Endothelial cell of hepatic sinusoid (primary cell): ENCODE measurements at regions not wholly inside any gene's neighbourhood (a gene's known extent, or its start where the extent isn't known, plus 50 kb on each side); places are given as distances from the start of the nearest gene placed in this dataset.
"Not testable (repeated sequence)": the region's sequence is repeated elsewhere in the genome, so short reads cannot be mapped to it uniquely, and the experiment has no call there.

Experiments
- in situ Hi-C: cut with HindIII; loops from 2 replicates; pipeline ENCODE4 v1.10.0; 2017; ENCODE audit warnings: low sequenced_read_pairs

DNA sequence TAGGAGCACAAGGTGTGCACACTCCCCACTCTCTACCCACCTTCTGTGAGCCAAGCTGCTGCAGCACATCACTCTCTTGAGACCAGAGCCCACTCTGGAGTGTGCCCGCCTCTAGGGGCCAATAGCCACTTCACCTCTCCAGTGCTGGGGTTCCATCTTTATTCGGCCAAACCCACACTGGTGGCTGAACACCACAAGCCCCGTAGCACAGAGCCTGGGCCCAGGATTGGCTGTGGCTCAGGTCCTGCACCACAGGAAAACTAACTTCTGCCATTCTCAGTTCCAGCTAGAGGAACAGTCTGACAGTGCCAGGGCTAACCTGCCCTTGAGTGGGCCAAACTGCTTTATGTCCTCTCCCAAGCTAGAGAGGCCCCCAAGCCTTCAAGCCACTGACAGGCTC is 111.0 kb upstream of the TOX3 start:
- in situ Hi-C loops: no loop called here

DNA sequence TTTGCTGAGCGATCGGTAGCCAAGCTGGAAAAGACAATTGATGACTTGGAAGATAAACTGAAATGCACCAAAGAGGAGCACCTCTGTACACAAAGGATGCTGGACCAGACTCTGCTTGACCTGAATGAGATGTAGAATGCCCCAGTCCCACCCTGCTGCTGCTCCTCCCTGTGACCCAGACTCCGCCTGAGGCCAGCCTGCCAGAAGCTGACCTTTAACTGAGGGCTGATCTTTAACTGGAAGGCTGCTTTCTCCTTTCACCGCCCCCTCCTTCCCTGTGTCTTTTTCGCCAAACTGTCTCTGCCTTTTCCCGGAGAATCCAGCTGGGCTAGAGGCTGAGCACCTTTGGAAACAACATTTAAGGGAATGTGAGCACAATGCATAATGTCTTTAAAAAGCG is 109.0 kb upstream of the TOX3 start:
- in situ Hi-C loops: not testable (repeated sequence)

DNA sequence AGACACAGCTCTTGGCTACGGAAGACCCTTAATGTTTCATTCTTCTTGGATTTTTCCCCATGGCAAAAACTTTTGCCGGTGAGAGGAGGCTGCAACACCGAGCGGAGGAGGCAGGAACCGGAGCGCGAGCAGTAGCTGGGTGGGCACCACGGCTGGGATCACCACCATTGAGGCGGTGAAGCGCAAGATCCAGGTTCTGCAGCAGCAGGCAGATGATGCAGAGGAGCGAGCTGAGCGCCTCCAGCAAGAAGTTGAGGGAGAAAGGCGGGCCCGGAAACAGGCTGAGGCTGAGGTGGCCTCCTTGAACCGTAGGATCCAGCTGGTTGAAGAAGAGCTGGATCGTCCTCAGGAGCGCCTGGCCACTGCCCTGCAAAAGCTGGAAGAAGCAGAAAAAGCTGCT is 108.2 kb upstream of the TOX3 start:
- in situ Hi-C loops: not testable (repeated sequence)

DNA sequence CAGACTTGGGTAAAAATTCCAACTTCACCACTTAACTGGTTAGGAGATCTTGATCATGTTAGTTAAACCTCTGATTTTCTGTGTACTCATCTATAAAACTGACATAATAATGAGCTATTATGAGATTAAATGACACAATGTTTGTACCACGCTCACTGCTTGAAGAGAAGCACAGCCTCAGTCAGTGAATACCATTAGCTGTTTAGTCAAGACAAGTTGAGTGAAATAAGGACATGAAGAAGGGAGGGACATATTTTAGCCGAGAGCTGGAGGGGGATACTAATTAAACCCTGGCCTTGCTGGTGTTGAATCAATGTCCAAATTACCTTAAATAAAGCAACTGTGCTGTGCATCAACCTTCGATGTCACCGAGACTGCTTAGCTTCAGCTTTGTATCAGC is 105.1 kb upstream of the TOX3 start:
- in situ Hi-C loops: no loop called here

DNA sequence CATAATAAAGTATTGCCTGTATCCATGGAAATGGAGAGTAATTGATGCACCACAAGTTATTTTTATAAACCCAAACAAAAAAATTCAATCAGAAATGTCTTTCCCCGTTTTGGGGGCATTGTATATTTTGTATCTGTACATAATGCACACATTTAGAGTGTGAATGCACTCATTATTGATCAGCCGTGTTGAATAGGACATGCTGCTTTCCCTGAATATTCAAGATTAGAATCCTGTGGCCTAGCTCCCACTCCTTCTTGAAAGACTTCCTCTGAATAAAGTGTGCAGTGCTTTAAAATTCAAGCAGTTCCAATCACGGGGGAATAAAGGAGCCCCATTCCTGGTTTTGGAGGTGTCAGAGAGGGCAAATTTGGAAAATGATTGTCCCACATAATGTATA is 103.8 kb upstream of the TOX3 start:
- in situ Hi-C loops: no loop called here

DNA sequence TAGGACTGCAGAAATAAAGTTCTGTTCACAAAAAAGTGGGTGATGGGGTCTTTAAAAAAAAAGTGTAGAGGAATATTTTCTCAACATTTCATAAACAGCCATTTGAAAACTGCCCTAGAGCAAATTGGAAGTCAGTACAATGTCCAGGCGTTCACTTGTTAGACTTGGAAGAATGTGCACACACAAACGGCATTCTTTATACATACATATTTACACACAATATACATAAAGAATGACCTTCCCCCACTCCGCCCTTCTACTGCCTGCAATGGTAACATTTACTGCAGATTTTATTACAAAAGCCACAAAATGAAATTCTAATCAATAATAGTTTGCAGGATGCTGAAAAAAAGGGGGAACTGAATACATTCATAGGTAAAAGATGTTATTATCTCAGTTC is 103.4 kb upstream of the TOX3 start:
- in situ Hi-C loops: no loop called here

DNA sequence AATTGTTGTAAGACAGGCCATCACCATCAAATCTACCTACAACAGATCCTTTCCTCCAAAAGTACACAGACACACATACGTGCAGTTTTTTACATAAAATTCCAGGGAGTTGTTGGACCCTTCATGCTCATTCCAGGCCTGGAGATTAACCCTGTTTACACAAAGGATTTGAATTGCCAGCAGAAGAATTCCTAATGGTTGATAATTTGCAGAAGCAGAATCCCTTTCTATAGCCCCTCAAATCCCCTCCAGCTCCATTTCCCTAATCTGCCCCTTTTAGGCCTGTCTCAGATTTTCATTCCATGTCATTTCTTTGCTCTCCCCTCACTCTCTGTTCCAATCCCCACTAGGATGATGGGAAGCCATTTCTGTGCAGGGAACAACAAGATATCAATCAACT is 102.9 kb upstream of the TOX3 start:
- in situ Hi-C loops: no loop called here

DNA sequence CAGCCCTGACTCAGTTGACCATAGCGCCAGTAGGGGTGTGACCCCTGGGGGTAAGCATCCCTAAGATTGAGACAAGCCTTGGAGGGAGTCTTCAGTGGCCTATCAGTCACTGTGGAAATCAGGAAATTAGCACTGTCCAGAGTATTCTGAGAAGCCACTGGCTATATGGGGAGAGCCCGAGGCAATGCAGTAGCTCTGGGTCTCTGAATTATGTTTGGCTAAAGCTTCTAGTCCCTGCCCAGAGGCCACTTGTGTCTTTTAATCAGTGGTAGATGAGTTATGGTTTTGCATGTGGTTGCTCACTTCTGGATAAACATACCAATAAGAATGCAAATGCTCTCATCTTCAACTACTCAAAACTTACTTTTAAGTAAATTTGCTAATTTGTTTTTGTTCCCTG is 100.6 kb upstream of the TOX3 start:
- in situ Hi-C loops: no loop called here

DNA sequence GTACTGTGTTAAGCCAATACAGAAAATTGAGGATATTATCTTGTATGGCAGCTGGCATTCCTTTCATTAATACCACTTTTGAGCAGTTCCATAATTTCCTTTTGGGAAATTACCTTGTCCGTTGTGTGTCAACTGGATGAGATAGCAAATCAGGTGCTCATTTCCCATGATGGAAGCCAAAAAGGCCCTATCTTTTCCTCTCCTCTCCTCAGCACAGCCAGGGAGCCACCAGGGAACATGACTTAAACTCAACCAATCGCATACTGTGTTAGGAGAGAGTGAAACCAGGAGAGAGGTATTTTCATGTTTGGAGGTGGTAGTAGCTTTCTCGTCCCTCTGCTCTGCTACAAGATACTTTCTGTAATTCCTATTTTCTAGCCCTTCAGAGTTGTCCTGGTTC is 96.1 kb upstream of the TOX3 start:
- in situ Hi-C loops: no loop called here

DNA sequence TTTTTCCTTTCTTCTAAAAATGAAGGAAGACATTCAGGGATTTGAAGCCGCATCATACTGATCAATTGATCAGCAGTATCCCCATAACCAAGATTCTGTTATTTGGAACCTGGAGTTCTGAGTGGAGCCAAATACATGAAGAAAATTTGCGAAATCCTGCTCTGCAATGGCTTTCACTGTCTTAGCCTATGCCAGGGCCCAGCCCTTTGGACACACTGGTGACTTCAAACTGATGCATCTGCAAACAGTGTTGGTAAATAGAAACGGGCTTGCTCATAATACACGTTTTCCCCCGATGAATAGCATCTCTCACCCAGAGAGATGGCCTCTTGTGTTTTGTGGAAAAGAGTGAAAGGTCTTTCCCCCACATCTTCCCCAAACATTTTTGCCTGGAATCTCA is 87.6 kb upstream of the TOX3 start:
- in situ Hi-C loops: no loop called here

DNA sequence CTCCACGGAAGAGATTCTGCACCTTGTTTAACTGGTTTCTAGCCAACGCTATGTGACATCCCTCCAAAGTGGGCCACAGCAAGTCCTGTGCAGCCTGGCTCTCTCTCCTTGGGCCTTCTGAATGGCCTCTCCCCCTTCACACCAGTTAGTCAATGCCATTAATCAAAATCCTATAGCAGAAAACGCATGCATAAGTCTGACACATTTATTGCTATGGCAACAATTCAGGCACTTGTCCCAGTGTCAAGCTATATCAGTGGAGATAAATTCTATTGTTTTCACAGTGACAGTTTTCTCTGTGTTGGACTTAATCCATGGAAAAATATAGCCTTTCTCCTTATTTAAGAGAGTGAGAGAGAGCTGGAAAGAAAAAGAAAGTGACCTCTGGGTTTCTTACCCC is 87.2 kb upstream of the TOX3 start:
- in situ Hi-C loops: no loop called here

DNA sequence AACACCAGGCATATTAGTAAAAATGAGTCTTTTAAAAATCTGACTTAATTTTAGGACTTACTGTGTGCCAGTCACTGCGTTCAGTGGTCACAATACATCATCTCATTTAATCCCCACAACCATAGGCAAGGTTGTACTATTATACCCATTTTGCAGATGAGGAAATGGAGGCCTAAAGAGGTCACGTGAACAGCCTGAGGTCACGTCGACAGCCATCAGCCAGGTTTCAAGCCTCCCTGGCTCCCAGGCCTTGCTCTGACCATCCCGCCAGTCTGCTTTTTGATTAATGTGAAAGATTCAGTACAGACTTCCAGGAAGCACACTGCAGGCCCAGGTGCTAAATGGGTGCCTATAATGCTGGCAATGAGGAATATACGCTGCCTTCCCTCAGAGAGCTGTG is 86.3 kb upstream of the TOX3 start:
- in situ Hi-C loops: no loop called here

DNA sequence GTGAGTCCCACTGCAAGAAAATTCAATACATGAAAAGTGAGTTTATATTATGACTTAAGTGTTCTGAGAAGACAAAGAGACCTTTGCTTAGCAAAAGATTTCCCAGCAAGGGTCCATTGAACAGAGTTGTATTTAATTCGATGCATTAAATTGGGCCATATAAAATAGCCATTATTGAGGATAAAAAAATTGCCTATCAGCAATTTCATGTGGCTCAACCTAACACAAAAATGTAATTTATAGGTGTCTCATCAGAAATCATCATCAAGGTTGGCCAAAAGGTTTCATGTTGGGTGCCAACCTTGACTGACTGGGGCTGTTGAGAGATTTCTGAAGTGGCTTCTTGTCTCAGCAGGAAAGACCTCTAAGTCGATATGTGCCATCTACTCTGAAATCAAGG is 84.8 kb upstream of the TOX3 start:
- in situ Hi-C loops: no loop called here

DNA sequence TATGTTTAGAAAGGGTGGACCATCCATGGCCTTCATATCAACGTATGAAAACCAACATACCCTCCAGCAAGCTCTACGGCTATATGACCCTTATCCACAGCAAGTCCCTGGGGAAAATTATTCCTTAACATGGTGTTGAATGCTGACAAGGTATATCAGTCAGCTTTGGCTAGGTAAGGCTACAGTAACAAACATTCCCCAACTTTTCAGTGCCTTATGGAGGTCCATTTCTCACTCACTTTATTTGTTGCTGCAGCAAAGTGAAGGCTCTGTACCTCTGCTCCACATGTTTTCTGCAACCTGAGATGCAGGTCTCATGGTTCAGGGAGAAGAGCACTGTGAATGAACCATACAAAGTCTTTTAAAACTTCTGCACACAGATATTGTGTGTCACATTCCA is 83.8 kb upstream of the TOX3 start:
- in situ Hi-C loops: no loop called here

DNA sequence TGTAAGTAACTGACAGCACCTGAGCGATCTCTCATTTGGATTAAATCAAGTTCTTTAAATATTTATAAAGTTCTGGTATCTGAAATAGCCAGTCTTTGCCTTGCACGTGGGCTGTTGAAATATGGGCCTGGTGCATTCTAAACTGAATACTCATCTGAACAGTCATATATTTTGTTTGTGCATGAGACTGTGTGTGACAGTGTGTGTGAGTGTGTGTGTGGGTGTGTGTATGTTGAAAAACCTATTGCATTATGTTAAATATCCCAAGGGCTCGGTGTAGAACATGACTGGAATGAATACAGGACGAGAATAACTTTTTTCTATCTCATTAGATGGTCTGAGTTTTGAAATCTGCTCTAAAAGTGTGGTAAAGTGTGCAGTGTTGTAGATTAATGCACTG is 82.4 kb upstream of the TOX3 start:
- in situ Hi-C loops: loop anchor here (10.0 kb wide), 1 partner anchor 74 kb away; no protein-coding TSS in a partner anchor

DNA sequence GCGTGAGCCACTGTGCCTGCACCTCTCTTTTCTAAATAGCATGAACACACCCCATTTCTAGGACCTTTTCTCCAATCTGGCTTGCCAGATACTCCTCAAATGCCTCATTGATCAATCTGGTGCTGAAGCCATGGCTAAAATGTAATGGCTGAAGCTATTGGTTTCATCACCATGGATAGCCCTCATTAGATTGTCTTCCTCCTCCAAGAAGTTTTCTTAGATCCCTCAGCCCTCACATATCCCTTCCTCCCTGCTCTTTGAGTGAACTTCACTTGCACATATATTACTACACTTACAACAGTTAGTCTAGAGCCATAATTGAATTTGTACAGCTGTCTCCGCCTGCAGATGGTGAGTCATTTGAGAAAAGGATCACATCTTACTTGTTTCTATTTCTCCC is 77.9 kb upstream of the TOX3 start:
- in situ Hi-C loops: loop anchor here (10.0 kb wide), 1 partner anchor 70 kb away; no protein-coding TSS in a partner anchor

DNA sequence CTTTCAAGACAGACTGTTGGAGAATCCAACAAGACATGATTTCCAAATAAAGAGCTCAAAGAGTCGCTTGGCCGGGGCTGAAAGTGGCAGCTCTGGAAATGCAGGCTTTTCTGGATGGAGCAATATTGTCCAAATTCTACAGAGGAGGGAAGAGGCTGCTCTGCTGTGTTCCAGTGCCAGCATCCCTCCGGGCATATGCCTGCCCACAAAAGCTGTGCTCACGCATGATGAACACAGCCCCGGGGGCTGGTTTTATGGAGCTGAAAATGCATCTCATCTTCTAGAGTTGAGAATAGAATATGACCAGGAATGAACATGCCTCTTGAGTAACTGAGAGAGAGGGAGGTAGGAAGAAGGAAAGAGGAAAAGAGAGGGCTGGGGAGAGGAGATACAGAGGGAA is 74.7 kb upstream of the TOX3 start:
- in situ Hi-C loops: loop anchor here (10.0 kb wide), 1 partner anchor 67 kb away; no protein-coding TSS in a partner anchor

DNA sequence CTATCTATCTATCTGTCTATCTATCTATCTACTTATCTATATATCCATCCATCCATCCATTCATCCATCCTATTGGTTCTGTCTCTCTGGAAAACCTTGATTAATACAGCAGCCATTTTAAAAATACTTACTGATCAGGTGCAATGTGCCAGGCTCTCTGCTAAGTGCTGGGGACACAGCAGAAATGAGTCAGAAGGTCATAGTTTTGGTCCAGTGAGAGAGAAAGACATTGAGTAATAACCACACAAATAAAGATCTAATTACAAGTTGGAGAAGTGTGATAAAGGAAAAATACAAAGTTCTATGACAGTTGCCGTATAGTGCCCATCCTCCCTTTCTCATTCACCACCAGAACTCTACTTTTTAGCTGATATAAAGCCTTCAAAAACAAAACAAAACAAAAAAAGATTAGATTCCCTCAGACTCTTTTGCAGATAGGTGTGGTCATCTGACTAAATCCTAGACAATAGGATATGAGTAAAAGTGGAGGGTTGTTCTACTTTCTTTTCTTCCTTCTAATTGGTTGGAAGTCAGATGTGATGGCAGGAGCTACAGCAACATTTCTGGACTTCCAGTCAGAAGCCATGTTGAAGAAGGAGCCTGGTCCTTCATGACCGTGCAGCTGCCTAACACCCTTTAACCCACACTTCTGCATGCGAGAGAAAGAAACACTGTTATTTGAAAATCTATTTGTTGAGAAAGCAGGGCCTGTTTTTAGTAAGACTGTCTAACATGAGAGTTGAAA is 72.0 kb upstream of the TOX3 start:
- in situ Hi-C loops: no loop called here

DNA sequence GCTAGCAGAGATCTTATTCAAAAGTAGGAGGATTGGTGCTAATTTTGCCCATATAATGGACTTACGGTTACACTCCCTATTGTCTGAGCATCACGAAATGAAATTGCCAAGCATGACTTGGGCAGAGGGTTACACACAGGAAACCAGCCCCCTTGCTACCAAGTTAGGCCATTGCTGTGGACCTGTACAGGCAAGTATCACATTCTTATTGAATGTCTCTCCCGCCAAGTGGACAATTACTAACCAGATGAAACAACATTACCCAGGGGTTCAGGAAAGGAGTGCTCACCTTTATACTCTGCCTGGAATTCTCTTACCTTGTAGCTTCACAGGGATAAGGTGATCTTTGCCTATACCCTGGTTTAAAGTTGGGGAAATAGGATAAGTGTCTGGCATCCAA is 70.6 kb upstream of the TOX3 start:
- in situ Hi-C loops: no loop called here

DNA sequence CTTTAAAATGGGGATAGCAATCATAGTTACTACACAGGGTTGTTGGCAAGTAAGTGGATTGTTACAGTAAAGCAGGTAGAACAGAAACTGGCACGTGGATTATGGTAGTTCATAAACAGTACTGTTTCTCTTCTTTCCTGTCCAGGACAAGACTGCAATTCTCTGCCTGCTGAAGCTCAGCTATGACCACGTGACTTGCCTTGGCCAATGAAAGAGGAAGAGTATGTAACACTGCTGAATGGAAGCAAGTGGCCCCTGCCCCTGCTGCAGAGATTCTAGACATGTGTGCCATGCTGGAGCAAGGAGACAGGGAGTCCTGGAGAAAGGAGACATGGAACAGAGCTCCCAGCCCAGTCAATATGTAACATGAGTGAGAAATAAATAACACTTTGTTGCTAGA is 66.6 kb upstream of the TOX3 start:
- in situ Hi-C loops: no loop called here

DNA sequence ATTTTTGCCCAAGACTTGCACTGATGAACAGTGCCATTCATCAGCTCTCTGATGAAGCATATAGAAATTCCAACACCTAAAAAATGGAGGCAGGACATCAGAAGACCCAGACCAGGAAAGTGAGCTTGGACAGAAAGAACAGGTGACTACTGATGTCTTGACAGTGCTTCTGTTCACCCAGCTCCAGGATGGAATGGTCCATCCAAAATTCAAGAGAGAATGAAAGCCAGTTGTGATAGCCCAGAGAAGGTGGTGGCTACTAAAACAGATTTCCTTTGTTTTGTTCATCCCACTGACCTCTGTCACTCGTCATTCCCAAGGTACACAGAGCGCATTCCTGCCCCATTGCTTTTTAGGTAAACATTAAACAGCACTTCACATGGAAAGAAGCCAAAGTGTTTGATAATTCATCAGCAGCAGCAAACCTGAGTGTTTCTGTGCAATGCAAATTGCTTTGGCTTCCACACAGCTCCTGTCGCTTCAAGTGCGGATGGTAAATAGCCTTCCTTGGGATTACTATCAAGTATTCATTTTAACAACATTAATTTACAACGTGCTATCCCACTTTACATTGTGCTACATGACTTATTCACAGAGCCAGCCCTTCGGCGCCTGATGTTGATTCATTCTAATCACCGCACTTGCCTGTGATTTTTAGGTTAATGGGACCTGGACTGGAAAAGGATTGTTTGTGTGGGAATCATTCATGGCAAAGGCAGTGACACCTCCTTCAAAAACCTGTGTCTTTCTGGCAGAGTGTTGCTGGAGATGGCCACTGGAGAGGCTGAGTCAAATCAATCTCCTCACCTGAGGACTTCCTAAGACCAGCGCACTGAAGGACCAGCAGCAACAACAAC is 65.1 kb upstream of the TOX3 start:
- in situ Hi-C loops: no loop called here

DNA sequence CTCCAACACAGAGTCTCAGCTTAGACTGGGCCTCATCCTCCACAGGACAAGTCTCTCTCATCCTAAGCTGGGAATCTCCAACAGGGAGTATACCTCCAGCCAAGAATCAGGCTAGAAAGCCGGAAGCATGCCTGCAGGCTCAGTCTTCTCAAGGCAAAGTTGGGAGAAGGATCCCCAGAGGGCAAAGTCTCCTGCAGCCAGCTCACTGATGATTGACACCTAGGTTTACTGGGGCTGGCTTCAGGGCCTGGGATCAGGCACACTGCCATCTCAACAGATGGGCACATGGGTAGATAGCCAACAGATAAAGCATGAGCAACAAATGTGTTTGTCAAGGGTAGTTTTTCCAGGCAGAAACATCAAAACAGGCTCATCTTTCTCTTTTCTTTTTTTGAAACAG is 56.1 kb upstream of the TOX3 start:
- in situ Hi-C loops: no loop called here
